IMR-90 (cell line): ENCODE measurements at regions not wholly inside any gene's neighbourhood (a gene's known extent, or its start where the extent isn't known, plus 50 kb on each side); places are given as distances from the start of the nearest gene placed in this dataset.

Experiments used
- ATAC-seq: fragments of 200-7000 bp; cut with Tn5 transposase; 2 replicates; pipeline ENCODE4 v1.9.1; 2020; ENCODE audit warnings: low read depth, mild to moderate bottlenecking, moderate library complexity
- BruUV-seq: library from RNA; stranded (reverse); fragments of 400-500 nt; replicated peaks from 2 replicates; lab custom pipeline; 2021; lab: Mats Ljungman, UMichigan
- CTCF ChIA-PET: fragments of 300-600 bp; formaldehyde crosslinking; extraction: SDS; loops from one replicate; lab custom pipeline; 2021; ENCODE audit warnings: antibody characterized with exemption; lab: Yijun Ruan, JAX
- POLR2A ChIA-PET: fragments of 300-600 bp; sonication (Branson Sonifier 250); formaldehyde crosslinking; loops from one replicate; lab custom pipeline; 2022; ENCODE audit warnings: antibody characterized with exemption; ENCODE audit not compliant: unreplicated experiment; lab: Charles Lee
- DNase-seq: peaks from one replicate; pipeline ENCODE4 v3.0.0; 2013
- H2AFZ ChIP-seq: replicated peaks from 2 replicates; pipeline ENCODE3; 2013; ENCODE audit warnings: low read length, mild to moderate bottlenecking; ENCODE audit not compliant: poor library complexity
- H2AK5ac ChIP-seq: 2 replicates; pipeline ENCODE4 v1.6.1; 2013; ENCODE audit warnings: low read depth, low read length, inconsistent platforms
- H2AK9ac ChIP-seq: replicated peaks from 2 replicates; pipeline ENCODE3; 2013; ENCODE audit warnings: mild to moderate bottlenecking, low read depth, low read length, moderate library complexity; ENCODE audit not compliant: poor library complexity
- H2BK120ac ChIP-seq: 2 replicates; pipeline ENCODE4 v1.6.1; 2013; ENCODE audit warnings: low read depth, low read length, inconsistent platforms
- H2BK15ac ChIP-seq: 3 replicates; pipeline ENCODE4 v1.6.1; 2013; ENCODE audit warnings: low read depth, low read length, inconsistent platforms
- H2BK20ac ChIP-seq: 2 replicates; pipeline ENCODE4 v1.6.1; 2013; ENCODE audit warnings: low read depth, mild to moderate bottlenecking, inconsistent platforms, low read length, moderate library complexity
- H2BK5ac ChIP-seq: 2 replicates; pipeline ENCODE4 v1.6.1; 2013; ENCODE audit warnings: mild to moderate bottlenecking, low read depth, low read length, inconsistent platforms; ENCODE audit not compliant: poor library complexity, severe bottlenecking
- H3K14ac ChIP-seq: replicated peaks from 2 replicates; pipeline ENCODE4 v1.6.1; 2013; ENCODE audit warnings: low read depth, low read length, inconsistent platforms
- H3K18ac ChIP-seq: 2 replicates; pipeline ENCODE4 v1.6.1; 2013; ENCODE audit warnings: low read depth, low read length, control low read depth
- H3K23ac ChIP-seq: 2 replicates; pipeline ENCODE4 v1.6.1; 2013; ENCODE audit warnings: low read depth, low read length, inconsistent platforms
- H3K27ac ChIP-seq: 2 replicates; pipeline ENCODE4 v1.5.1; 2013; ENCODE audit warnings: mild to moderate bottlenecking, control low read depth, low read length; ENCODE audit not compliant: insufficient read depth
- H3K27me3 ChIP-seq: 2 replicates; pipeline ENCODE4 v1.6.1; 2013; ENCODE audit warnings: low read length; ENCODE audit not compliant: control insufficient read depth, insufficient read depth
- H3K36me3 ChIP-seq: 2 replicates; pipeline ENCODE4 v1.6.1; 2013; ENCODE audit warnings: low read length, mixed read lengths; ENCODE audit not compliant: control insufficient read depth, insufficient read depth
- H3K4ac ChIP-seq: 2 replicates; pipeline ENCODE4 v1.6.1; 2013; ENCODE audit warnings: low read depth, low read length, inconsistent platforms
- H3K4me1 ChIP-seq: 2 replicates; pipeline ENCODE4 v1.6.1; 2013; ENCODE audit warnings: low read length, mixed read lengths; ENCODE audit not compliant: control insufficient read depth, insufficient read depth
- H3K4me2 ChIP-seq: 2 replicates; pipeline ENCODE4 v1.6.1; 2013; ENCODE audit warnings: low read depth, mild to moderate bottlenecking, control low read depth, low read length, moderate library complexity
- H3K4me3 ChIP-seq: 2 replicates; pipeline ENCODE4 v1.5.1; 2013; ENCODE audit warnings: low read depth, mild to moderate bottlenecking, control low read depth, low read length, moderate library complexity; ENCODE audit not compliant: insufficient read depth
- H3K56ac ChIP-seq: 2 replicates; pipeline ENCODE4 v1.6.1; 2013; ENCODE audit warnings: low read length, inconsistent platforms; ENCODE audit not compliant: insufficient read depth; ENCODE audit errors: extremely low read depth
- H3K79me1 ChIP-seq, 2 experiments: 2 replicates each; pipeline ENCODE4 v1.6.1; 2013; ENCODE audit warnings: low read length in 2 of 2, inconsistent platforms in 1 of 2, low read depth in 1 of 2
- H3K9ac ChIP-seq: 2 replicates; pipeline ENCODE4 v1.6.1; 2013; ENCODE audit warnings: low read depth, low read length, control low read depth
- H3K9me1 ChIP-seq: 2 replicates; pipeline ENCODE4 v1.6.1; 2013; ENCODE audit warnings: low read length, inconsistent platforms; ENCODE audit not compliant: insufficient read depth
- H3K9me3 ChIP-seq: 2 replicates; pipeline ENCODE4 v1.6.1; 2013; ENCODE audit warnings: low read length; ENCODE audit not compliant: control insufficient read depth, insufficient read depth
- H4K20me1 ChIP-seq: 2 replicates; pipeline ENCODE4 v1.6.1; 2013; ENCODE audit warnings: low read length, inconsistent platforms; ENCODE audit not compliant: insufficient read depth
- H4K5ac ChIP-seq: 2 replicates; pipeline ENCODE4 v1.6.1; 2013; ENCODE audit warnings: mild to moderate bottlenecking, low read depth, low read length, control low read depth
- H4K8ac ChIP-seq, 2 experiments: 2 replicates each; pipeline ENCODE4 v1.6.1; 2013; ENCODE audit warnings: low read depth in 2 of 2, low read length in 2 of 2, control low read depth in 1 of 2, inconsistent platforms in 1 of 2
- H4K91ac ChIP-seq: 2 replicates; pipeline ENCODE4 v1.6.1; 2013; ENCODE audit warnings: low read depth, low read length, inconsistent platforms; ENCODE audit not compliant: insufficient read depth
- BHLHE40 ChIP-seq: fragments of 150-350 bp; IDR thresholded peaks from 2 replicates; pipeline ENCODE4 v1.6.1; 2016; ENCODE audit warnings: mild to moderate bottlenecking, low read depth, low read length
- CEBPB ChIP-seq: IDR thresholded peaks from 2 replicates; pipeline ENCODE4 v1.6.1; 2012; ENCODE audit warnings: low read depth, low read length, improper control_type of control experiment
- CHD1 ChIP-seq: IDR thresholded peaks from 2 replicates; pipeline ENCODE4 v1.6.1; 2012; ENCODE audit warnings: low read depth, low read length, improper control_type of control experiment
- CTCF ChIP-seq: conservative IDR thresholded peaks from 2 replicates; pipeline ENCODE4 v1.5.1; 2012; ENCODE audit warnings: mild to moderate bottlenecking, low read depth, low read length, improper control_type of control experiment
- FOS ChIP-seq: fragments of 150-350 bp; IDR thresholded peaks from 2 replicates; pipeline ENCODE4 v1.6.1; 2016; ENCODE audit warnings: low read depth, low read length
- MAFK ChIP-seq: IDR thresholded peaks from 2 replicates; pipeline ENCODE4 v1.6.1; 2012; ENCODE audit warnings: low read depth, low read length, improper control_type of control experiment
- MAZ ChIP-seq: IDR thresholded peaks from 2 replicates; pipeline ENCODE4 v1.6.1; 2012; ENCODE audit warnings: low read depth, mild to moderate bottlenecking, low read length, improper control_type of control experiment, moderate library complexity, borderline replicate concordance
- MXI1 ChIP-seq: IDR thresholded peaks from 2 replicates; pipeline ENCODE4 v1.6.1; 2012; ENCODE audit warnings: low read depth, mild to moderate bottlenecking, low read length, moderate library complexity, borderline replicate concordance
- NFE2L2 ChIP-seq: fragments of 150-350 bp; IDR thresholded peaks from 2 replicates; pipeline ENCODE4 v1.6.1; 2016; ENCODE audit warnings: low read depth, mild to moderate bottlenecking, low read length
- RAD21 ChIP-seq: IDR thresholded peaks from 2 replicates; pipeline ENCODE4 v1.6.1; 2012; ENCODE audit warnings: low read length, improper control_type of control experiment
- RCOR1 ChIP-seq: IDR thresholded peaks from 2 replicates; pipeline ENCODE4 v1.6.1; 2012; ENCODE audit warnings: mild to moderate bottlenecking, low read length, improper control_type of control experiment; ENCODE audit not compliant: insufficient replicate concordance
- RFX5 ChIP-seq: IDR thresholded peaks from 2 replicates; pipeline ENCODE4 v1.8.0; 2012; ENCODE audit warnings: low read depth, mild to moderate bottlenecking, low read length, moderate library complexity
- SMC3 ChIP-seq: fragments of 150-350 bp; IDR thresholded peaks from 2 replicates; pipeline ENCODE4 v1.6.1; 2016; ENCODE audit warnings: low read depth, mild to moderate bottlenecking, antibody characterized with exemption, low read length, moderate library complexity
- WGBS, 2 experiments: methylation state at CpG; one replicate each; pipeline versions ENCODE4 v1.1.5 to v1.1.7; 2013; ENCODE audit warnings: missing lambda C conversion rate in 2 of 2; ENCODE audit not compliant: insufficient read length in 1 of 2; ENCODE audit errors: extremely low coverage in 2 of 2; 5-methylcytosine and 5-hydroxymethylcytosine counted together
- dilution Hi-C: fragments of 300-500 bp; cut with HindIII; formaldehyde crosslinking; loops from one replicate; pipeline ENCODE4 v1.14.3; 2018; ENCODE audit warnings: low sequenced_read_pairs; ENCODE audit not compliant: unreplicated experiment
- in situ Hi-C: fragments of 300-500 bp; cut with MboI; formaldehyde crosslinking; loops from 3 replicates; pipeline ENCODE4 v1.14.3; 2019; ENCODE audit warnings: low sequenced_read_pairs, inconsistent platforms, mixed read lengths
- intact Hi-C: fragments of 100-400 bp; cut with micrococcal nuclease; formaldehyde crosslinking; loops from 2 replicates; pipeline ENCODE4 v1.10.0; 2022
- TF ChIP-seq, protein P1 (sequence below): fragments of 150-350 bp; IDR thresholded peaks from 2 replicates; pipeline ENCODE4 v1.6.1; 2017; ENCODE audit warnings: mild to moderate bottlenecking, antibody characterized with exemption, low read length, low read depth
- TF ChIP-seq, protein P2 (sequence below): fragments of 150-350 bp; IDR thresholded peaks from 2 replicates; pipeline ENCODE4 v1.6.1; 2016; ENCODE audit warnings: low read depth, mild to moderate bottlenecking, low read length, moderate library complexity, borderline replicate concordance

GRCh38 chr4:3615386-3616286 lies 83.4 kb upstream of the LRPAP1 start:
- dilution Hi-C loops = no loop called here

More at GRCh38 chr4:3615386-3616286, 83.4 kb upstream of the LRPAP1 start:
- H3K4me1 ChIP-seq = no peaks in the 10 kb centered on the region
- H2BK15ac ChIP-seq = no peak overlapping the region
- no peaks in the 10 kb centered on the region for H3K79me1 ChIP-seq
- H4K8ac ChIP-seq = no peak overlapping the region
- no peak overlapping the region for H3K56ac ChIP-seq
- H2BK20ac ChIP-seq = no peak overlapping the region
- no peak overlapping the region for H3K4me2 ChIP-seq
- H2BK5ac ChIP-seq = no peak overlapping the region
- BruUV-seq = no TSS peak
- no peak overlapping the region for H2AK5ac ChIP-seq
- no peak overlapping the region for H3K4ac ChIP-seq
- no peak overlapping the region for H3K23ac ChIP-seq
- no CpG with 5 or more reads among the region's 40 CpGs for WGBS, 2 experiments
- ATAC-seq (no peak), DNase-seq (no peak)
- no peak overlapping the region for H3K4me3 ChIP-seq
- in situ Hi-C loops (no loop called here), intact Hi-C loops (no loop called here)
- H2BK120ac ChIP-seq = no peak overlapping the region
- no peak overlapping the region for H3K27ac ChIP-seq
- ChIA-PET CTCF (no interaction called here), POLR2A (no interaction called here)
- H4K91ac ChIP-seq = no peak overlapping the region
- no peaks in the 10 kb centered on the region for H4K20me1 ChIP-seq
- H4K5ac ChIP-seq = no peak overlapping the region
- no peak overlapping the region for H3K14ac ChIP-seq
- H2AFZ ChIP-seq = no peak overlapping the region
- TF ChIP-seq RCOR1 = no peak
- TF ChIP-seq, protein P1, sequence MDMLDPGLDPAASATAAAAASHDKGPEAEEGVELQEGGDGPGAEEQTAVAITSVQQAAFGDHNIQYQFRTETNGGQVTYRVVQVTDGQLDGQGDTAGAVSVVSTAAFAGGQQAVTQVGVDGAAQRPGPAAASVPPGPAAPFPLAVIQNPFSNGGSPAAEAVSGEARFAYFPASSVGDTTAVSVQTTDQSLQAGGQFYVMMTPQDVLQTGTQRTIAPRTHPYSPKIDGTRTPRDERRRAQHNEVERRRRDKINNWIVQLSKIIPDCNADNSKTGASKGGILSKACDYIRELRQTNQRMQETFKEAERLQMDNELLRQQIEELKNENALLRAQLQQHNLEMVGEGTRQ = no peak
- no peak for TF ChIP-seq NFE2L2
- no peak for TF ChIP-seq RAD21
- no peak for TF ChIP-seq SMC3
- TF ChIP-seq BHLHE40 = no peak
- TF ChIP-seq MAFK = no peak
- no peak for TF ChIP-seq MAZ
- no peak for TF ChIP-seq MXI1
- TF ChIP-seq CTCF = no peak
- TF ChIP-seq, protein P2, sequence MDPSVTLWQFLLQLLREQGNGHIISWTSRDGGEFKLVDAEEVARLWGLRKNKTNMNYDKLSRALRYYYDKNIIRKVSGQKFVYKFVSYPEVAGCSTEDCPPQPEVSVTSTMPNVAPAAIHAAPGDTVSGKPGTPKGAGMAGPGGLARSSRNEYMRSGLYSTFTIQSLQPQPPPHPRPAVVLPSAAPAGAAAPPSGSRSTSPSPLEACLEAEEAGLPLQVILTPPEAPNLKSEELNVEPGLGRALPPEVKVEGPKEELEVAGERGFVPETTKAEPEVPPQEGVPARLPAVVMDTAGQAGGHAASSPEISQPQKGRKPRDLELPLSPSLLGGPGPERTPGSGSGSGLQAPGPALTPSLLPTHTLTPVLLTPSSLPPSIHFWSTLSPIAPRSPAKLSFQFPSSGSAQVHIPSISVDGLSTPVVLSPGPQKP = no peak
- TF ChIP-seq RFX5 = no peak
- no peak for TF ChIP-seq CEBPB
- no peak for TF ChIP-seq CHD1
- no peak for TF ChIP-seq FOS
- no peak overlapping the region for H3K9ac ChIP-seq
- H3K9me1 ChIP-seq = no peaks in the 10 kb centered on the region; the same call in 1 of the 2 replicates
- H3K18ac ChIP-seq = no peak overlapping the region
- no peak overlapping the region for H2AK9ac ChIP-seq
- H3K36me3 ChIP-seq = no peaks in the 10 kb centered on the region
- H3K9me3 ChIP-seq = 0 out of 2 replicates have a peak, but pooled peaks cover 2% of the 10 kb centered on the region
- H3K27me3 ChIP-seq = no peaks in the 10 kb centered on the region; the same call in 1 of the 2 replicates
